ENCODE measurements at regions not wholly inside any gene's neighbourhood (a gene's known extent, or its start where the extent isn't known, plus 50 kb on each side); places are given as distances from the start of the nearest gene placed in this dataset.

DNA sequence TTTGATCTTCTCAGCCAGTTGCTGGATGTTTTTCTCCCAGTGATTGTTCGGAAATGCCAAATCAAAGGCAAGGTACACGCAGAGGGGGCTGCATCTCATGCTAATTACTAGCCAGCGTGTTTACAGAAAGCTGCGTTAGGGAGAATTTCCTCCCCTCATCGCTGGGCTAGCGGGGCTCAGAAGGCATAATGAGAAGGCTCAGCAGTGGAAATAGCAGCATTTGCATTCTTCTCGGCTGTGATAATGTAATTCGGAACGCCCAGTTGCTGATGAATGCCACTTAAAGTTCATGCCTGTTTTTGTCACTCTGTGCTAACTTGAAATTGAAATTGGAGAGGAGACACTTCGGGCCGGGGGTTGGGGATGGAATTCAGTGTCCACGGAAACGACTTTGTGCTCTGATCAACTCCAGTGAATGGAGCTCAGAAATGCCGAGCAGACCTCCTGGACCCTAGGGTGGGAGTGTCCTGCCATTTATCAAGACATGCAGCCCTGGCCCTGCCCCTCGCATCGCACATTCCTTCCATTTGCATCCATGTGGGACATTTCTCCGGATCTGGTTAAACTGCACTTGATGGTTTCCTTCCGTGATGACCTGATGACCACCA is 313.4 kb upstream of the C1orf174 start:
- TF ChIP-seq EZH2 (IDR thresholded peaks at IDR 0.05): no peak
- no peak for TF ChIP-seq POLR2AphosphoS5 (IDR thresholded peaks at IDR 0.05; ENCODE audit: borderline replicate concordance, low read depth, low read length)
